NCI-H146 (cell line): ENCODE measurements at regions not wholly inside any gene's neighbourhood (a gene's known extent, or its start where the extent isn't known, plus 50 kb on each side); places are given as distances from the start of the nearest gene placed in this dataset.

Experiments used
- DNase-seq: peaks from one replicate; lab custom pipeline; 2025; lab: John Stamatoyannopoulos, UW

DNA sequence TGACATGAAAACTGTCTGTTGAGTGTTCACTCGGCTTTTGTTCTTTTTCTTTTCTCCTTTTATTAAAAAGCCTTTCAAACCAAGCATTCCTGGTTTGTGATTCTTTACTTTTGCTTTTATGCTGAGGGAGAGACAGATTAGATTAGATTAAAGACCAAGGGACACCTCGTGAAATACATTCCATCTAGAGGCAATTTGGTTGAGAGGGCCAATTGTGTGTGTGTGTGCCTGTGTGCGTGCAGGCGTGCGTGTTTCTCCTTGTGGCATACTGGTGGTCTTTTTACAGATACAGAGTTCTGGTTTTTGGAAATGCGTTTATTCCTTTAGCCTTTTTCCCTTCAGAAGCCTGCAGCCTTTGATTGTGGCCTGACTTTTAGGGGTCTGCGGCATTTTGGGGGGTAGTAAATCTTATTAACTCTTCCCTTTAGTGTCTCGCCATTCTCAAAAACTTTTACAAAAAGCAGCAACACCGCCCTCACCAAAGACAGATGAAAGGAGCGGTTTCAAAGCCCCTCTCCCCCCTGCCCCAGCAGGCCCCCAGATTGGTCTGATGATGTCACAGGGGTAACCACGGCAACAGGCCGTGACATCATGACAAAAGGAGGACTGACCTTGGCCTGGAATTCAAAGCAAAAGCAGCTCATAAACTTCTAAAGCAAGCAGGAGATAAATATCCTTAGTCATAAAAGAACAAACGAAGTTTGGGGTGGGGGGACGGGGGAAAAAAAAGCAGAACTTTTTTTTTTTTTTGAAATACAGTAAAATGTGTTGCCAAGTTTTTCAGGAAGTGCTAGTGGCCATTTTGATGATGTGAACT, 84.1 kb upstream of the TBX3 start:
- no peak for DNase-seq

GRCh38 chr12:114767084-114767760, 83.2 kb upstream of the TBX3 start:
- DNase-seq: no peak

GRCh38 chr12:114765960-114766691, 82.2 kb upstream of the TBX3 start:
- DNase-seq: no peak

DNA sequence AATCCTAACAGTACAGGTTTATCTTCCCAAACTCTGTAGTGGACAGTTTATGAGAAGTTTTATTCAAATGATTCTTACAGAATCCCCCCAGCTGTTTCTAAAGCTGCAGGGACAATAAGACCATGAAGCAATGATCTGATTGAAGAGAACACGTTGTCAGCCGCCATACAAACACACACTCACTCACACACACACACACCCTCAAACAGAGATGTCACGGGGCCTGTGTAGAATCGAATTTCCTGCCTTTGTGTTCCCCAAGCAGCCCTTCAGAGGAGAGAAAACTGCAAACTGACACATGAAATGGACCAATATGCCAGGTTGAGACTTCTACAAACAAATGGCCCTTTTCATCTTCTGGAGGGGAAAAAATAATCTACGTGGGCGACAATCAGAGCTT, 80.5 kb upstream of the TBX3 start:
- no peak for DNase-seq

GRCh38 chr12:114762490-114763110, 78.6 kb upstream of the TBX3 start:
- DNase-seq: no peak

- no peak for DNase-seq
These were observed 76.3 kb upstream of the TBX3 start for GRCh38 chr12:114760151-114760877.

GRCh38 chr12:114759635-114760034, 75.7 kb upstream of the TBX3 start:
- DNase-seq: no peak

- no peak for DNase-seq
These were observed 73.8 kb upstream of the TBX3 start for GRCh38 chr12:114757684-114758325.

DNA sequence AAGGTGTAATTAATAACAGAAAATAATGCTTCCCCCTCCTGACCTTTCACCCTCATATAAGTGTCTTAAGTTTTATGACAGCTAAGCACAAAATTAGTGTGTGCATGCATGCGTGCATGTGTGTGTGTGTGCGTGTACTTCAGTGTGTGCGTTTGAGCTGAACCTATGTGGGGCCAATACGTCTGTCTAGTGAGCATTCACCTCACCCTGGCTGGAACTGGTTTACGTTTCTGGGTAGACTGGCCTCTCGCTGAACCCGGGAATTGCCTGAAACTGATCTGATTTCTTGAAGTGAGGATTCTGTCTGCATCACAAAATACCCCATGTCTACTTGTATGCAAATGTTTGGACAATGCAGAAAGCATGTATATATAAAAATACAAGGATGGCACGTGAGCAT, 68.2 kb upstream of the TBX3 start:
- DNase-seq: no peak

- DNase-seq: no peak
These were observed 67.7 kb upstream of the TBX3 start for GRCh38 chr12:114751712-114752111.

GRCh38 chr12:114750917-114751316, 66.9 kb upstream of the TBX3 start:
- no peak for DNase-seq

- DNase-seq: no peak
These were observed 65.1 kb upstream of the TBX3 start for GRCh38 chr12:114749065-114749464.

DNA sequence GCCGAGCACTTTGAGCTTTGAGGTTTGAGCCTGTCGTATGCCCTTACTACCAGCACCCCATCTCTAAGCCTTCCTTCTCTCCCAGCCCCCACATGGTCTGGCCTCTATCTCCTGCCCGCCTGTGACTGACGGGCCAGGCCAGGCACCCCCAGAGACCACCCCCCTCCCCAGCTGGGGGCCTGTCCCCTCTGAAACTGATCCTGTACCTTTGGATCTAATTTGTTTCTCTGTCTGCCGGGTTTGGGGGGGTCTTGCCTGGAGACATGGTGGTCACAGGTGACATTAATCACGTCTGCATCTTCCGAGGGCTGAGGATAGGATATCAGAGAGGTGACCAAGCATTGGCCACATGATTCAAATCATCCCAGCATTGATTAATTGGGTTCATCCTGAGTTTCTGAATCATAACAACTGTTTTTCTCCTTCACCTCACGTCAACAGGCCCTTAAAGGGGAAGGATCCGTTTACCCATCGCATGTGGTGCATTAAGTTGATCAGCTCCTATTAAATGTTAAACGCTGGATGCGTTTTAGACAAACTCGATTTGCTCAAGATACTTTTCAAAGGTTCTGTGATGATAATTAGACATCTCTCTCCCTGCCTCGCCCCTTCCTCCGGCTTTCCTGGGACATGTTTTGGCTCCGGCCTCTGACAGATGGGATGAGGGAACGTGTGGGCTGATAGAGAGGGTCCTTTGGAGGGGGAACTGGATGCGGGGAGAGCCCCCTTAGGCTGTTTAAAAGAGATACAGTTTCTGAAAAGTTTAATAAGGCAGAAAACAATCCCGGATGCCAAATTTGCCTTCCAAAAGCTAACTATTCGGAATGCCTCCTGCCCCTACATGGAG, 63.3 kb upstream of the TBX3 start:
- no peak for DNase-seq

GRCh38 chr12:114746297-114747011, 62.5 kb upstream of the TBX3 start:
- no peak for DNase-seq

- no peak for DNase-seq
These were observed 60.7 kb upstream of the TBX3 start for GRCh38 chr12:114744691-114745090.

- no peak for DNase-seq
These were observed 60.3 kb upstream of the TBX3 start for GRCh38 chr12:114744285-114744684.

GRCh38 chr12:114743799-114744198, 59.8 kb upstream of the TBX3 start:
- DNase-seq: no peak

GRCh38 chr12:114743289-114743688, 59.3 kb upstream of the TBX3 start:
- no peak for DNase-seq

GRCh38 chr12:114742363-114742762, 58.4 kb upstream of the TBX3 start:
- no peak for DNase-seq

- DNase-seq: no peak
These were observed 58.0 kb upstream of the TBX3 start for GRCh38 chr12:114741940-114742339.
